Activated CD4-positive, alpha-beta T cell treated with anti-CD3 and anti-CD28 coated beads for 1 hour (primary cell): ENCODE measurements at regions not wholly inside any gene's neighbourhood (a gene's known extent, or its start where the extent isn't known, plus 50 kb on each side); places are given as distances from the start of the nearest gene placed in this dataset.
"Not testable (repeated sequence)": the region's sequence is repeated elsewhere in the genome, so short reads cannot be mapped to it uniquely, and the experiment has no call there.

ENCODE experiments used
- DNase-seq: peaks from one replicate; pipeline ENCODE4 v3.0.0-alpha.2; 2020

DNA sequence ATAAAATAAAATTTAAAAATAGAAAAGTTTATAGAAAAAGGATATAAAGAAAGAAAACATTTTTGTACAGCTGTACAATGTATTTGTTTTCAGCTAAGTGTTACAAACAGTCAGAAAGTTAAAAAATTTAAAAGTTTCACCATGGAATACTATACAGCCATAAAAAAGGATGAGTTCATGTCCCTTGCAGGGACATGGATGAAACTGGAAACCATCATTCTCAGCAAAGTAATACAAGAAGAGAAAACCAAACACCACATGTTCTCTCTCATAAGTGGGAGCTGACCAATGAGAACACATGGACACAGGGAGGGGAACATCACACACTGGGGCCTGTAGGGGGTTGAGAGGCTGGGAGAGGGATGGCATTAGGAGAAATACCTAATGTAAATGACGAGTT lies 229.9 kb upstream of the MCHR2 start:
- DNase-seq: not testable (repeated sequence)

- DNase-seq: no peak
Observed at GRCh38 chr6:100220543-100220942, 226.5 kb upstream of the MCHR2 start.

GRCh38 chr6:100217225-100218012 lies 223.4 kb upstream of the MCHR2 start:
- DNase-seq: no peak

GRCh38 chr6:100216760-100217159 lies 222.7 kb upstream of the MCHR2 start:
- no peak for DNase-seq

GRCh38 chr6:100212131-100212530 lies 218.1 kb upstream of the MCHR2 start:
- no peak for DNase-seq

- no peak for DNase-seq
Observed at GRCh38 chr6:100210137-100211117, 216.4 kb upstream of the MCHR2 start.

- no peak for DNase-seq
Observed at GRCh38 chr6:100209323-100210136, 215.5 kb upstream of the MCHR2 start.

- DNase-seq: no peak
Observed at GRCh38 chr6:100203400-100203799, 209.4 kb upstream of the MCHR2 start.

- no peak for DNase-seq
Observed at GRCh38 chr6:100202417-100203194, 208.6 kb upstream of the MCHR2 start.

DNA sequence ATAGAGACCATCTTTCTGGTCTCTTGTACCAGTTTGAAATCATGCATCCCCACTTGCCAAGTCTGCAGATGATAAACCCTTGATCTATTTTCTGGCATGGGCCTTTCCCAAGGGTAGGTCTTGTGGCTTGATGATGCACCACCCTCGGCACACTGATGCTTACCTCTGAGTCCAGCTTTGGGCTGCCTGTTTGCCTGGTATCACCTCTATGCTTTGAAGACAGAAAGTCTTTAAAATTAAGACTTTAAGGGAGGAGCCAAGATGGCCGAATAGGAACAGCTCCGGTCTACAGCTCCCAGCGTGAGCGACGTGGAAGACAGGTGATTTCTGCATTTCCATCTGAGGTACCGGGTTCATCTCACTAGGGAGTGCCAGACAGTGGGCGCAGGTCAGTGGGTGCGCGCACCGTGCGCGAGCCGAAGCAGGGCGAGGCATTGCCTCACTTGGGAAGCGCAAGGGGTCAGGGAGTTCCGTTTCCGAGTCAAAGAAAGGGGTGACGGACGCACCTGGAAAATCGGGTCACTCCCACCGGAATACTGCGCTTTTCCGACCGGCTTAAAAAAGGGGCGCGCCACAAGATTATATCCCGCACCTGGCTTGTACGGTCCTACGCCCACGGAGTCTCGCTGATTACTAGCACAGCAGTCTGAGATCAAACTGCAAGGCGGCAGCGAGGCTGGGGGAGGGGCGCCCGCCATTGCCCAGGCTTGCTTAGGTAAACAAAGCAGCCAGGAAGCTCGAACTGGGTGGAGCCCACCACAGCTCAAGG lies 202.4 kb upstream of the MCHR2 start:
- DNase-seq: not testable (repeated sequence)

DNA sequence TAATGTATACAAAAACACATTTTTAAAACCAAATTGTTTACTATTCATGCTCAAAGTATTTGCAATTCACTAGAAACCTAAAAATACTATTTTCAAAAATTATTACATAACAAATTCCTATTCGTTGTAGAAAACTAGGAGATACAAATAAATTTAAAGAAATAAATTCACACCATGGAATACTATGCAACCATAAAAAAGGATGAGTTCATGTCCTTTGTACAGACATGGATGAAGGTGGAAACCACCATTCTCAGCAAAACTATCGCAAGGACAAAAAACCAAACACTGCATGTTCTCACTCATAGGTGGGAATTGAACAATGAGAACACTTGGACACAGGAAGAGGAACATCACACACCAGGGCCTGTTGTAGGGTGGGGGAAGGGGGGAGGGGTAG lies 201.2 kb upstream of the MCHR2 start:
- not testable (repeated sequence) for DNase-seq

DNA sequence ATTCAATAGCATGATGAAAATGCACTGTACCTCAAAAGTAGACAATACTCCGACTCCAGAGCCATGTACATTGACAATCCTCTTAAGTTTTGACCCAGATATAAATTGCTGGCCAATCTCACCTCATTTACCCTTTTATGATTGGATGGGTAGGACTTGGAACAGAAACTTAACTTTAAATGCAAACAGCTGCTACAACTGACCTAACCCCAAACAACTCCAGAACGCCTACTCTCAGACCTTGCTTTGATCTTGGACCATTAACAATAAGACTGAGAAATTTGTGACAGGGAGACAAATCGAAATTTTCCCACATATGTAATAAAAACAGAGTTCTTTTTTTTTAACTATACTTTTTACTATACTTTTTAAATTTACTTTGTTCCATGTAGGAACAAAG lies 200.5 kb upstream of the MCHR2 start:
- DNase-seq: no peak

DNA sequence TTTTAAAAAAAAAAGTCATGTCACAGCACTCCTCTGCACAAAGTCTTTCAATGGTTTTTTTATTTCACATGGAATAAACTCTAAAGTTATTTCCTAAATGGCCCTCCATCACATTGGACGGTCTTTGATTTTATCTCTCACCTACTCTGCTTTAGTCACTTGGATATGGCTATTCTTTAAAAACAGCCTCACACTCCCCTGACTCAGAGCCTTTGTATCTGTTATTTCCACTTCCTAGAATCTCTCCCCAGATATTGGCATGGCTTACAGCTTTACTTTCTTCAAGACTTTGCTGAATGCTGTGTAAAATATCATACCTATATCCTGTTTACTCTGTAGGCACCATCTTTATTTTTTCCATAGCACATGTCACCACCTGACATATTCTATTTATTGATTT lies 194.7 kb upstream of the MCHR2 start:
- DNase-seq: no peak

DNA sequence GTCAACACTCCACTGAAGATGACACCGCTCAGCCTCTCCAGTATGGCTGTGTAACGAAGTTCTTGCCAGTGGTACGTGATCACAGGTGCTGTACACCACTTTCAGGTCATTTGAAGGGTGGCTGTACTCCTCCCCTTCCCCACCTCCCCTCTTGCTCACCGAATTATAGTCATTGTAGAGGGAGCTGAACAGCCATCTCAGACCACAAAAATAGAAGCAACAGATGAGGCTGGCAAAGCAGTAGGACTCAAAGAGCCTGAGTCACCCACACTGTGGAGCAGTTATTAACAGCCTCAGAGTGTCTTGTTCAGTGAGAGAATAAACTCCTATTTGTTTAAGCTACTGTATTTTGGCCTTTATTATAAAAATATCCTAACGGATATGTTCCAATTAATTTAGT lies 192.5 kb upstream of the MCHR2 start:
- no peak for DNase-seq

GRCh38 chr6:100185615-100186014 lies 191.6 kb upstream of the MCHR2 start:
- no peak for DNase-seq

DNA sequence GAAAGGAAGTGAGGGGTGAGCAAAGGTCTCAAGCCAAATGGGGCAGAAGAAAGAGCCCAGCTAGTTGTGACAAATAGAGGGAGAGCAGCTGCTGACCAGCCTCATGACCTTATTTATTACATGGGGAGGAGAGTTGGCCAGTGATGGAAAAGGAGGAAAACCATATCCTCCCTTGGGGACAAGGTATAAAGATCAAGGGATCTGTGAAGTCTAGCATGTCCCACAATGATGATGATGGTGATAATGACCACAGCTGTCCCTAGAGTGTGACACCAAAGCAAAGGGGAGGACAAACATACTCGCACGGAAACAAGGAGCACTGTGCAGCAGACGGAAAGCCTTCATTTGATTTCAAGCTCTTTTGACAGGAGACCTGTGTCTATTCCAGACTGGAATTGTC lies 190.4 kb upstream of the MCHR2 start:
- no peak for DNase-seq

GRCh38 chr6:100182313-100182712 lies 188.3 kb upstream of the MCHR2 start:
- DNase-seq: no peak

DNA sequence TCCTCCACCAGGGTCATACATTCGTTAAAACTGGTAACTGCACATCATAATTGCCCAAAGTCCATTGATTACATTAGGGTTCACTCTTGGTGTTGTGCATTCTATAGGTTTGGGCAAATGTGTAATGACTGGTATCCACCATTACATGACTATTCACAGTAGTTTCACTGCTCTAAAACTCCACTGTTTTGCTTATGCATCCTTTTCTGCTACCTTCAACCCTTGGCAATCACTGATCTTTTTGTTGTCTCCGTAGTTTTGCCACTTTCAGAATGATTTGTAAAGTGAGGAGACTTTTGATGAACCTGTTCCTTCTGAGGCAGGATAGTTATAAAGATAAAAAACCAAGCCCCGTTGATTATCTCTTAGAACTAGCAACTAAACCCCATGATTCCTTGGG lies 187.3 kb upstream of the MCHR2 start:
- DNase-seq: no peak

DNA sequence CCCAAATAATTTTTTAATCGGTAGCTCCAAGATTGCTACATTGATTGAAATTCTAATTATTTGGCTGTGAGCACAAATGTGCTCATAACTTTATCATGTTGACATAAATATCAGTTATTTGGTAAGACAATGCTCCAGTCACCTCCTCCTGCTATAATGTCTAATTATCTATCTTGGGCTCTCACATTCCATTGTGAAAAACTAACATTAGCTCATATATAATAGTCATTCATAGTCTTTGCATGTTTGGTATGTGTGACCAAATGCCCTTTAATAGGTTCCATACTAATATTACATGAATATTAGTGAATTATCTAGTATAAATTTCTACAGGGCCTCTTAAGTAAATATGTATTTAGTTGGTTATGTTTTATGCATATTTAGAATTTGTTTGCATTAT lies 185.6 kb upstream of the MCHR2 start:
- DNase-seq: no peak

GRCh38 chr6:100177956-100178355 lies 183.9 kb upstream of the MCHR2 start:
- no peak for DNase-seq

GRCh38 chr6:100176951-100177710 lies 183.1 kb upstream of the MCHR2 start:
- no peak for DNase-seq
